GM19238 (cell line): ENCODE measurements at regions not wholly inside any gene's neighbourhood (a gene's known extent, or its start where the extent isn't known, plus 50 kb on each side); places are given as distances from the start of the nearest gene placed in this dataset.
"Not testable (repeated sequence)": the region's sequence is repeated elsewhere in the genome, so short reads cannot be mapped to it uniquely, and the experiment has no call there.

Source experiments
- DNase-seq: peaks from one replicate; pipeline ENCODE4 v3.0.0; 2011; ENCODE audit warnings: low spot score; ENCODE audit not compliant: insufficient read length

- no peak for DNase-seq
These were observed 246.6 kb downstream of the RRAGC start for GRCh38 chr1:38612951-38613350.

GRCh38 chr1:38611664-38612211 is 247.8 kb downstream of the RRAGC start:
- no peak for DNase-seq

GRCh38 chr1:38609166-38610025 is 250.2 kb downstream of the RRAGC start:
- no peak for DNase-seq

- peak; percentile 32 for DNase-seq
These were observed 251.2 kb downstream of the RRAGC start for GRCh38 chr1:38608202-38608864.

GRCh38 chr1:38607526-38607925 is 252.0 kb downstream of the RRAGC start:
- no peak for DNase-seq

- DNase-seq = no peak
These were observed 254.5 kb downstream of the RRAGC start for GRCh38 chr1:38605063-38605462.

GRCh38 chr1:38603907-38604306 is 255.7 kb downstream of the RRAGC start:
- DNase-seq = no peak

DNA sequence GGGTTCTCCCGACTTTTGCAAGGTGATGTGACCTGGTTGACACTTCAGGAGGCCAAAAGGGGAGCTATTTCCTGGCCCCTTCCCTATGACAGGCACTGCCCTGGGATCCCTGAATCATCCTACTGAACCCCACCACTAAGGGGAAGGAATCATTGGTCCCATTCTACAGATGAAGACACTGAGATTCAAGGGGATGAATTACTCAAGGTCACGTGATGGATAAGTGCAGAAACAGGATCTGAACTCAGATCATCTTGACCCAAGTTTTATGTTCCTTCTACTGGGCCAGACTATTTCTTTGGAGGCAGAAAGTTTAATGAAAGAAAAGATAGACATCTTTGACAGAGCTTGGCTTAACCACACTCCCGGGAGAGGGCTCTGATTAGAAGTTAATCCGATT is 258.7 kb downstream of the RRAGC start:
- DNase-seq = no peak

- DNase-seq = no peak
These were observed 259.3 kb downstream of the RRAGC start for GRCh38 chr1:38600286-38600685.

- DNase-seq = no peak
These were observed 261.5 kb downstream of the RRAGC start for GRCh38 chr1:38598118-38598517.

DNA sequence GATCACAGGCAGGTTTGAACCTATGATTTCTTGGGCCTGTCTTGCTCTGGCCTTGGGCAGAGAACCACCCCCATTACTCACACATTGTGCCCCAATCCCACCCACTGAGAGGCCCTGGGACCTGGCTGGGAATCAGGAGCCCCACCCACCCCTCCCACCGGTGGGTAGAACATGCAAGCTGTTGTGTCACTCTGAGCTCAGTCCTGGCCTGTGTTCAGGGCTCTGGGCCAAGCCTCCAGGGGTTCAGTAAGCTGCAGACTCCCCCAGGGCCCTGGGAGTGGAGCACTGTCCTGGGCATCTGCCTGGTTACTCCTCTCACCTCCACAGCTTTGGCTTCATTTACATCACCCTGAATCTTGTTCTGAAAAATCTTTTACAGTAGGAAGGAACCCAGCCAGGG is 270.5 kb downstream of the RRAGC start:
- DNase-seq = no peak

DNA sequence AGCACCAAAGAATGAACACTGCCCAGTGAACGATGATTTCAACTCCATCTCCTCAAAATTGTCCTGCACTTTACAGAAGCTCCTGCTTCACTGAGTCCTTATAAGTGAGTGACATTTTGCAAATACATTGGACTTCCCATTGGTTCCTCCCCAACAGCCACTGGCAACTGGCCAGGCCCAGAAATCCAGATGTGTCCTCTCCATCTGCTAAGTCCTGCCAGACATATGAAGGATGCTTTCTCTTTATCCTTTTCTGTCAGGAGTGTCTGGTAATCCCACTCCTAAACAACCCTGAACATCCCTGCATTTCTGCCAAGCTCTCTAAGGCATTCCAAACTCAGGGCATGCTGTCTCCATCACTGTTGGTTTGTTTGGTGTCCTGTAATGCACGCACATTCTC is 271.8 kb downstream of the RRAGC start:
- DNase-seq = no peak

DNA sequence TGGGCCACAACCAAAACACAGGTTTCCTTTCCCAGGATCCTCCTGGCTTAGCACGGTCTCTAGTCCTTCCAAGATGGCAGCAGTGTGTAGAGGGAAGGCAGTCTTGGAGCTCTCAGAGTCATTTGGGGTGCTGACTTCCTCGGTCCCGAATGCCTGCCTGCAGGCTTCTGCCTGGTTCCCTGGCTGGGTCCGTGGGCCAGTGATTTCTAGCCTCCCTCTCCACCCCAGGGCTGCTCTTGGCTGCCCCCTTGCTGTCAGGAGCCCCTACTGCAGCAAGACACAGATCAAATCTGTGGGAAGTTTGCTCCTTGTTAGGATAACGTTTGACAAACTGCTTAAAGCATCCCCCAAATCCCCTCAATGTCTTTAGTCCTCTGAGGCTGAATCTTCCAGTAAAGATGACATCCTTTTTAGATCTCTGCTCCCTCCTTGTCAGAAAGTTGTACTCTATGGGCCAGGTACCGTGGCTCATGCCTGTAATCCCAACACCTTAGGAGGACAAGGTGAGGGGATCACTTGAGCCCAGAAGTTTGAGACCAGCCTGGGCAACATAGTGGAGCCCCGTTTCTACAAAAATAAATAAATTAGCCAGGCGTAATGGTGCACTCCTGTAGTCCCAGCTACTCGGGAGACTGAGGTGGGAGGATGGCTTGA is 272.5 kb downstream of the RRAGC start:
- peak; percentile 69 for DNase-seq

- no peak for DNase-seq
These were observed 273.6 kb downstream of the RRAGC start for GRCh38 chr1:38585971-38586370.

GRCh38 chr1:38585460-38585859 is 274.1 kb downstream of the RRAGC start:
- DNase-seq = no peak

DNA sequence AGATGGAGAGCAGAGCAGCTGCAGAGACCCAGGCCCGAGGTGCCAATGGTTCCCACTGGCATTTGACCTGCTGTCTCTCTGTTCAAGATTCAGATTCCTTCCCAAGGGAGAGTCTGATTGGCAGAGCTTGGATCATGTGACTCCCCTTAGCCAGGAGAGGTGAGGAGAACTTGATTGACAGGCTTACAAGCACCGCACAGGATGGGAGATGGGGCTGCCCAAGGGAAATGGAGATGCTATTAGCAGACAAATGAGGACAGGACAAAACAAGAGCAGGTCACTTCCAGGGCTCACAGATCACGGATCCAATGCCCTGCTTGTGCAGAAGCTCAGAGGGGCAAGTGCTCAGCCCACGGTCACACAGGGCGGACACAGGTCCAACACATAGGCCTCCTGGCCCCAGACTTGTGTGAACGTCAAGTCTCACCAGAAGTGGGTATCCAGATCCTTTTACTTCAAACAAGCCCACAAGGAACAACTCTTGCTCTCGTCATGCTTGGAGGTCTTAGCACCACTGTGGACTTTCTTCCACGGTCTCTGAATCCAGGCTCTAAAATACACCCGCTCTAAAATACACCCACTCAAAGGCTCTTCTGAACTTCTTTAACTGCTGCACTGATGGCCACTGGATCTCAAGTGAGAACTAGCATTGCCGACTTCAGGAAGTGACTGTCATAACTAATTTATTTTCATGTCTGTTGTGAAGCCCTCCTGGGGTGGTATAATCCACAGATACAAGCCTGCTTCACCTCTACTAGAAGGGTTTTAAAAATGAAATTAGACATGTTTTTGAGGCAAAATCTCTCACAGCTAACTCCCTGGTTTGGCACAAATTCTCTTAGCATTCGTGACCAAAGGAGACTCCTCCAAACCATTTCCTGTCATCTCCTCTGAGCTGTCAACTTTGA is 274.9 kb downstream of the RRAGC start:
- no peak for DNase-seq

- not testable (repeated sequence) for DNase-seq
These were observed 276.3 kb downstream of the RRAGC start for GRCh38 chr1:38583287-38583686.

GRCh38 chr1:38581396-38581795 is 278.2 kb downstream of the RRAGC start:
- no peak for DNase-seq

- DNase-seq = no peak
These were observed 279.0 kb downstream of the RRAGC start for GRCh38 chr1:38580594-38580993.

- DNase-seq = no peak
These were observed 280.5 kb downstream of the RRAGC start for GRCh38 chr1:38579056-38579455.
